RCC 7860 (cell line): ENCODE measurements at regions not wholly inside any gene's neighbourhood (a gene's known extent, or its start where the extent isn't known, plus 50 kb on each side); places are given as distances from the start of the nearest gene placed in this dataset.

Experiments
- DNase-seq: peaks from one replicate; pipeline ENCODE4 v3.0.0-alpha.2; 2015; ENCODE audit warnings: low spot score
- FAIRE-seq: peaks from 2 replicates; lab custom pipeline; 2012; peaks lifted over from hg19 to GRCh38; lab: Jason Lieb, UNC

DNA sequence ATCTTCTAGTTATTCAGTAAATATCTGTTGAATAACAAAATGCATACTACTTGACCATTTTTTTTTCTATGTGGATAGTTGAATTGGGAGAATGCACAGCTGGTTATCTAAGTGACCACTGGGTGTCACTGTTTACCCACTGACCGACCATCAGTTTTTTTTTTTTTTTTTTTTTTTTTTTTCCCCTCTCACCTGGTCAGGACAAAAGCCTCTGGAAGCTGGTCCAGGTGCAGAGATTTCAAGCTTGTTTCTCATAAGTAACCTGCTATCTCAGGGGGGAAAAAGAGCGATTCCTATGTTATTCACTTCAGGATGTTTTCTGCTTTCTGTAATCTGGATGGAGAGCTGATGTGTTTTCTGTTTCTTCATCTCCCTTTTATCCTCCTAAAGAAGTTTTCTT lies 256.0 kb downstream of the DCDC2C start:
- peak; percentile 63 for FAIRE-seq
- peak; percentile 18 for DNase-seq

DNA sequence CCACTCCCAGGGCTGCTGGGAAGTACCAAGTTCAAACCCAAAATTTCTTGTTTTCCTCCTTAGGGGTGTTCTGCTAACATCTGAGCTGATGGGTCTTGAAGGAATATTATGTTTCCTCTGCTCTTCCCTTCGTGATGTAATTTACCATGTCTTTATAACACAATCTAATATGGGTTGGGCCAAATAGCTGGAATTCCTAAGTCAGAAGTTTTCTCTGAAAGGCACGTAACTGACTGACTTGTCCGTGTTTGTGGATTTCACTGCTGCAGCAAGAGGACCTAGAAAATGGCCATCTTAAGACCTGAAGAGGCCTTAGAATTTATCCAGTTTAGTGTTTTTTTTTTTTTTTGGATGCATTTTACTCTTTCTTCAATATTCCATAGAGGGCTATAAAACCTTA lies 256.7 kb downstream of the DCDC2C start:
- DNase-seq (no peak), FAIRE-seq (no peak)

DNA sequence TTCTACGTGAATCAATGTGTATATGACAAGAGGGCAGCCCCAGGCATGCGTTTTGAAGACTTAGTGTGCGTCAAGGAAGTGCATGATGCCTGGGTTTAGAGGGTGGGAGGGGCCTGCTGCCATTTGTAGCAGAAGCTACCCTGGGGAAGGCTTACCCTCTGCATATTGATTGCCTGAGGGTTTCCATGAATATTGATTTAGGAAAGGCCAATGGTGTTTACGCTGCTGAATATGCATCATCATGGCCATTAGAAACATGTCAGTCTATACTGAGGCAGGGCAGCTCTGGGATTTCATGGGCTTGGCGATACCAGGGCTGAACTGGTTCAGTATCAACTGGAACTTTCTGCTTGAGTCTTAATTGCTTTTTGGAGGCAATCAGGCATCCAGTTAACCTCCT lies 259.3 kb downstream of the DCDC2C start:
- FAIRE-seq (no peak), DNase-seq (no peak)

DNA sequence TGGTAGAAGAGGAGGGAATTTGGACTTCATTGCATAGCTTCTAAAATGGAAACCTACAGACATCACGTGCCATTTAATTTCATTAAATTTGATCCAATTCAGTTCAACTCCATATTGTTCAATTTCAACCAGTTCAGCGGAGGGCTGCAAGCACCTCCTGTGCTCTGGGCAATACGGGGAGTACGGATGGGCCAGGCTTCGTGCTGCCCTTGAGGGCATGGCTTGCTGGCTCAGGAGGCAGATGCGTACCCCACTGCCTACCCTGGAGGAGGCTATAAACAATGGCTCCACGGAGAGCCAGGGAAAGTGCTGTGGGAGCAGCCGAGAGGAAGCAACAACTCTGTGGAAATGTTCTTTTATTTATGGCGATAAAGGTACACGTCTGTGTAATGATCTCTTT lies 261.8 kb downstream of the DCDC2C start:
- FAIRE-seq, result no peak
- no peak for DNase-seq

DNA sequence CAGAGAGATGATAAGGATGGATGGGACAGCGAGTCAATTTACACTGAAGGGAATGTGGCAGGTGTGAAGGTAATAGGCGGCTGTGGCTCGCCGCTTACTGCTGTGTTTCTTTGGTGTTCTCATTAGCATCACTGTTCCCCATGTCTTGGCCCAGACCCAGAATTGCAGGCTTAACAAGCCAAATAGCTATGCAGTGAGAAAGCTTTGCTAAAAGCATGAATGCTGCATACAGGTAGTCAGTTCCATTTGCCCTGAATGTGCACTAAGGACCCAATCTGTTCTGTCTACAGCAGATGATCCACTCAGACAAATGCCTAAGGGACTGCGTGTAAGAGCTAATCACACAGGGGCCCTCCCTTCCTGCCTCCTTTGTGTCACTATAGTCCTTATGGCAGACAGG lies 262.6 kb downstream of the DCDC2C start:
- no peak for FAIRE-seq

DNA sequence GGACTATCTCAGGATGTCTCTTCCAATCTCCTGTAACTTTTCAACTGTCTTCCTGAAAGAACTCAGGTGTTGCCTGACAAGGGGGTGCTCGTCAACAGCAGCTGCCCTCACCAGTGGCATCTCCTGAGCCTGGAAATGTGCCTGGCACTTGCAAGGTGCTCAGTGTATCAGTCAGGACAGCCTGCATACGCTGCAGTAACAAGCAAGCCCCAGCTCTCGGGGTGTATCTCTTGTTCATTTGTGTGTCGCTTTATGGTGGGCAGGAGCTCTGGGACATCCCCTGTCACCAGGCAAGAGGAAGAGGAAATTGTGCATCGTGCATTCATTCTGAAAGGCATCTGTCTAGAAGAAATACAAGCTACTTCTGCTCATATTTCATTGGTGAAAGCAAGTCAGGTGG lies 263.1 kb downstream of the DCDC2C start:
- DNase-seq (no peak), FAIRE-seq (no peak)

More for the DNA sequence above, 262.6 kb downstream of the DCDC2C start:
- DNase-seq, result no peak

DNA sequence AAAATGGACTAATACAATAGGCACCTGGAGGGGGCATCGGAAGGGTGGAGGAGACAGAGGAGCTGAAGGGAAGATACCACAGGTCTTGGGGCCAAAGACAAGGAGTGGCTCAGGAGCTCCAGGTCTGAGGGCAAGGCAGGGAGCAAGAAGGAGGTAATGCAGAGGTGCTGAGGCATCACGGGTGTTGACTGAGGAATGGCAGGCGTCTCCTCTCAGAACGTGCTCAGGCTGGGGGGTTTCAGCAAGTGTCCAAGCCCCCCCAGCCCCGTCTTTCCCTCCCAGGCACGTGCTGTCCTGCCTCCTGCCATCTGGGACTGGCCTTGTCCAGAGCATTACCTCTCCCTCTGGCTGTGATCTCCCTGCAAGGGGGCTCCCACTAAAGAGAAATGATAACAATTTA lies 265.4 kb downstream of the DCDC2C start:
- DNase-seq, result no peak
- FAIRE-seq, result no peak

DNA sequence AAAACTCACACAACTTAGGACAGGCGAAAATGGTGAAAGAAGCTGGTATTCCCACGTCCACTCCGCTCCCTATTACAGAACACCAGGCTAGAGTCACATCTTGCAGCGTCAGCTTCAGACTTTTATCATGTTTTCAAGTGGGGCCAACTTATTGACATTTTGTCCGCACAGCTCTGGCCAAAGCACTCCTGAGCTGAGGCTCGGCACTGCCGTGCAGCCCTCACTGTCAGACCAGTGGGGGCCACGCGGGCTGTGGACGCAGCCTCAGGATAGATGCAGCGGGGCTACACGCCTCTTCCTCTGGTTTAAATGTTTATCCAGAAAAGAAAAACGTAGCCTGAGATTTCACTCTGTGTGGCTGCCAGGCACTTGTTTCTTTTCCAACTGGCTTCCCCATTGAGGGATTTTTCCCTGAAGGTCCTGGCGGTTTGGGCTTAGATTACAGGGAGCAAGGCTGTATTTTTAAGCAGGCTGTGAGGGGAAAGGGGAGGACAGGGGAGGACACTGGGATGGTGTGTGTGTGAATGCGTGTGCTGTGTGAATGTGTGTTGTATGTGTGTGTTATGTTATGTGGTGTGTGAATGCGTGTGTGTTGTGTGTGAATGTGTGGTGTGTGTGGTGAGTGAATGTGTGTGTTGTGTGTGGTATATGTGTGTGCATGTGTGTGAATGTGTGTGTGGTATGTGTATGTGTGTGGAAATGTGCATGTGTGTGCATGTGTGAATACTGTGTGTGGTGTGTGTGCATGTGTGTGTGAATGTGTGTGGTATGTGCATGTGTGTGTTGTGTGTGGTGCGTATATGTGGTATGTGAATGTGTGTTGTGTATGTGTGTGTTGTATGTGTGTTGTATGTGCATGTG lies 267.6 kb downstream of the DCDC2C start:
- FAIRE-seq (no peak), DNase-seq (no peak)

DNA sequence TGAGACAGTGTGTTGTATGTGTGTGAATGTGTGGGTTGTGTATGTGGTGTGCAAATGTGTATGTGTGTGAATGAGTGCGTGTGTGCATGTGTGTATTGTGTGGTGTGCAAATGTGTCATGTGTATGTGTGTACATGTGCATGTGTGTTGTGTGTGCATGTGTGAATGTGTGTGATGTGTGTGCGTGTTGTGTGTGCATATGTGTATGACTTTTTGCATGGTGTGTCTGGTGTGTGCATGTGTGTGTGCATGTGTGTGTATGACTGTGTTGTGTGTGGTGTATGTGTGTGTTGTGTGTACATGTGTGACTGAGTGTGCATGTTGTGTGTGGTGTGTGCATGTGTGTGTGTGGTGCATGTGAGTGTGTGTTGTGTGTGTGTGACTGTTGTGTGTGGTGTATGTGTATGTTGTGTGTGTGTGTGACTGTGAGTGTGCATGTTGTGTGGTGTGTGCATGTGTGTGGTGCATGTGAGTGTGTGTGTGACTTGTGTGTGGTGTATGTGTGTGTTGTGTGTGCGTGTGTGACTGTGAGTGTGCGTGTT lies 268.3 kb downstream of the DCDC2C start:
- DNase-seq (no peak), FAIRE-seq (no peak)

DNA sequence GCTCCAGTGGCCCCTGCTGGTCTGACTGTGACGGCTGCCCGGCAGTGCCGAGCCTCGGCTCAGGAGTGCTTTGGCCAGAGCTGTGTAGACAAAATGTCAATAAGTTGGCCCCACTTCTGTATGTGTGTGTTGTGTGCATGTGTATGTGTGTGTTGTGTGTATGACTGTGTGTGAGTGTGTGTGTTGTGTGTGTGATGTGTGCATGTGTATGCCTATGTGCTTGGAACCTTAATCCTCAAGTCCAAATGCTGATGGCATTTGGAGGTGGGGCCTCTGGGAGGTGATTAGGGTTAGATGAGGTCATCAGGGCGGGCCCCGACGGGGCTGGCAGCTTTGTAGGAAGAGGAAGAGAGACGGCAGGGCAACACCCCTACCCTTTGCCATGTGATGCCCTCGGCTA lies 269.0 kb downstream of the DCDC2C start:
- DNase-seq, result no peak
- FAIRE-seq, result no peak

DNA sequence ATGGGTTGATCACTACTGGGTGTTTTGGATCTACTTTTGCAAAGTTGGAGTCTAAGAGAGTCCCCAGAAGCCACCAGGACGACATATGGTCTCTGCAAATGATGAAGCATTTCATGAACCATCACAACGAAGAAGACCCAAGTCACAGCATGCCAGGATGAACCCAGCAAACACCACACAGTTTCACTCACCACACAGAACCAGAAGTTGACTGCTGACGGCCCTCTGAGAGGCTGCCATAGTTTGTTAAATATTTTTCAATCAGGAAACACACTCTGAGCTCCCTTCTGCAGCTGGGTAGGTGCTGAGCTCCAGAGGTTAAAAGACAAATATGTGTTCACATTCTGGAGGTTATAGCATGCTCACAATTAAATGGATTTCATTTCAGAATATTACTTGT lies 271.4 kb downstream of the DCDC2C start:
- FAIRE-seq, result no peak
- no peak for DNase-seq

DNA sequence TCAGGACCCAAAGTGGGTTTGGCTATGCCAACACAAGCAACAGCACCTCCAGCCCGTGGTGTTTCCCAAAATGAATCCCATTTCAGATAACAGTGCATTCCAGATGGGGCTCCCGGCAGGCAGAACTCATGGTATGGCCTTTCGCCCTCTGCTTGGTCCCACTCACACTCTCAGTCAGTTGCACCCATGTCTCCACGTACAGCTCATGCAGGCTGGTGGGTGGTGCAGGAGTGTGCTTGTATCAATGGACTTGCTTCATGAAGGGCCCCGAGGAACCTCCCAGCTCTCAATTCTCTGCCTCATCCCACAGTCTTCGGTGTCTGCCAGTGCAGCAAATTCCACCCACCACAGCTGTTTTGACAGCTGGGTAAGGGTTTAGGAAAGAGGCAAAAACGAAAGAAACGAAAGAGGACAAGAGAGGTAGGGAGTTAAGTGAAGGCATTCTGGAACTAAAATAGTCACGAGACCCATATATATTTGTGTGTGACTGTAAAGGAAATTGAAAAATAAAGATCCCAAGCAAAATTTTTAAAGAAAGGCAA lies 278.1 kb downstream of the DCDC2C start:
- no peak for DNase-seq
- no peak for FAIRE-seq

DNA sequence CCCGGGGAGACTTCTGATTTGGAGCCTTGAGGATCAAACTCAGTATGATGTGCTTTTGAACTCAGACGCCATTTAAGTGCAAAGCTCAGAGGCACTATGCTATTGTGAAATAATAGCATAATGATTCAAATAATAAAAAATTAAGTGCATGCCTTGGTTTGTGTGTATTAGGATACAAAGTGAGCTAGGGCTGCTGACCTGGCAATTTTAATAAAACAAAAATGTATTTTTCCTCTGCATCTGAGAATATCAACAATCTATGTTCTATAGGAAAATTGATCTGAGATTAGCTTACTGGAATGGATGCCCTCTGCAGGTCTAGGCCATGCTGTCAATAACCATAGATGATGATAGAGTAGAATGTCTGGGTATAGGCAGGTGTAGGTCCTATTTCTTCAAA lies 278.8 kb downstream of the DCDC2C start:
- no peak for FAIRE-seq
- no peak for DNase-seq

DNA sequence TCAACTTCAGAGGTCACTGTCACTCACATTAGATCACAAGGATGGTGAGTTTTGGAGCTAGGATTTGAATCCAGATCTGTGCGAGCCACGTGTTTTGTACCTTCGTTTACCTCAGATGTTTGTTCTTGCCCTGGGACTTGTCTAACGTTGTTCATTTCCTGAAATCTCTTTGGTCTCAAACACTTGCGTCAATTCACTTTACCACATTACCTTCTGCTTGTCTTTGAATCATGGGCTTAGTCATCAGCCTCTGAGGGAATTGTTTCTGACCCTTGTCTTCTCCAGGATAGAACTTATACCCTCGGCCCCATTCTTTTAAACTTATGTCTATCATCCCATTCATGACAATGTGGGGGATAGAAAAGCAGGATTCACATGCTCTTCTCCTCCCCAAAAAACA lies 282.7 kb downstream of the DCDC2C start:
- DNase-seq (no peak), FAIRE-seq (no peak)

DNA sequence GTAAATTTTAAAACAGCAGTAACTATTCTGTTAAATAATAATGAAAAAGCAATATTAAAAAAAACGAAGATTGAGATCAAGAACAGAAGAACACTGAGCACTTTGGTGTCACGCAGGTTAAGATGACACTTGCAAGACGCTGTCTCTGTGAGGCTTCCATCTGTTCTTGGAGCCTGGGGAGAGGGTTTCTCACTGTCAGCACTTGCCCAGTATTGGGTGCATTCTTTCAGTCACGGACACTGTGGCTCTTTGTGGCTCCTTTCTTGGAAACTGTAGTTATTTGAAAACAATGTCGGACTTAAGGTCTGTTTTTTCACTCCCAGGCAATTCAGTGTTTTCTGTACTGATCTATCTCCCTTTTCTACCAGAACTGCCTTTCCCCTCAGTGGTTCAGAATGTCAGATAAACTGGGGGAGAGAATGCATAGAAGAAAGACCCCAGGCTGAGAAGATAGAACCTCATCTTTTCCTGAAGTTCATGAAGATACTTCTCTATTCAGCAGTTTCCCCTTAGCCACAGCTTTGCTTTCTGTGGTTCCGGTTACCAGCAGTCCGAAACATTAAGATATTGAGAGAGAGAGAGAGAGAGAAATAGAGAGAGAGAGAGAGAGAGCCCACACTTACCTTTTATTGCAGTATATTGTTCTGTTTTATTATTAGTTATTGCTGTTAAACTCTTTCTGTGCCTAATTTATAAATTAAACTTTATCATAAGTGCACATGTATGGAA lies 283.3 kb downstream of the DCDC2C start:
- DNase-seq (no peak), FAIRE-seq (no peak)

DNA sequence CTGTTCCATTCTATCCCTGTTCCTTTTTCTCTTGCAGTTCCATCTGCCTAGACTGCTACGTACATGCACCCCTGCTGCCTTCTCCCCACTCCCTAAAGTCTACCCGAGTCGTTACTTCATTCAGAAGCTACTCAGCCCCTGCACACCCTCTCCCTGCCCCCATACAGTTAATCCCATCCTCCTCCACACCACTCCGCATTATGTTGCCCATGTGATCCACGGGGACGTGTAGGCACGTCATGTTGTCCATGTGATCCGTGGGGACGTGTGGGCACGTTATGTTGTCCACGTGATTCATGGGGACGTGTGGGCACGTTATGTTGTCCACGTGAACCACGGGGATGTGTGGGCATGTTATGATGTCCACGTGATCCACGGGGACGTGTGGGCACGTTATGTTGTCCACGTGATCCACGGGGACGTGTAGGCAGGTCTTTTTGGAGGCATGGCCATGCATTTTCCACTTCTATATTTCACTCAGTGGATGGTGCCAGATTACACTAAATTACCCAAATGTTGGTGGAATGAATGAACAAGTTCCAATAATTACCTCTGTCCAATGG lies 299.5 kb downstream of the DCDC2C start:
- DNase-seq (no peak), FAIRE-seq (no peak)

DNA sequence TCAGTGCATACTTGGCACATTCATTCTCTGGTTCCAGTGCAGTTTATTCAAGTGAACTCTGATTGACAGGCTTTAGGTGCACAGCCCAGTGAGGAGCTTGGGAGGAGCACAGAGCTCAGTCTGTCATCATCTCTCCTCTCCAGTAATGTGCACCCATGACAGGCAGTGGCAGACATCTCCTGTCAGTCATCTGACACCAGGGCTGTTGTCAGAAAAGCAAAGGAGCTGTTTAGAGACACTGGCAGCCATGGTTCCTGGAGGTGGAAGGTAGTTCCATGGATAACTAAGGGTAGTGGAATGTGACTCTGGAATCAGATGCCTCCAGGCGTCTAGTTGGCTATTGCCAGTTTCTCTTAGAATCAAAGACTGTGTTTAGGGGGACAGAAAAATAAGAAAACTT lies 308.8 kb downstream of the DCDC2C start:
- no peak for FAIRE-seq
- no peak for DNase-seq

DNA sequence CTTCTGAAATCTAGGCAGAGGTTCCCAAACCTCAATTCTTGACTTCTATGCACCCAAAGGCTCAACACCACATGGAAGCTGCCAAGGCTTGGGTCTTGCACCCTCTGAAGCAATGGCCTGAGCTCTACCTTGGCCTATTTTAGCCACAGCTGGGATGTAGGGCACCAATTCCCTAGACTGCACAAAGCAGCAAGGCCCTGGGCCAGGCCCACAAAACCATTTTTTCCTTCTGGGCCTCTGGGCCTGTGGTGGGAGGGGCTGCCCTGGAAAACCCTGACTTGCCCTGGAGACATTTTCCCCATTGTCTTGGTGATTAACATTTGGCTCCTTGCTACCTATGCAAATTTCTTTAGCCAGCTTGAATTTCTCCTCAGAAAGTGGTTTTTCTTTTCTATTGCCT lies 315.2 kb downstream of the DCDC2C start:
- DNase-seq, result no peak
- no peak for FAIRE-seq

DNA sequence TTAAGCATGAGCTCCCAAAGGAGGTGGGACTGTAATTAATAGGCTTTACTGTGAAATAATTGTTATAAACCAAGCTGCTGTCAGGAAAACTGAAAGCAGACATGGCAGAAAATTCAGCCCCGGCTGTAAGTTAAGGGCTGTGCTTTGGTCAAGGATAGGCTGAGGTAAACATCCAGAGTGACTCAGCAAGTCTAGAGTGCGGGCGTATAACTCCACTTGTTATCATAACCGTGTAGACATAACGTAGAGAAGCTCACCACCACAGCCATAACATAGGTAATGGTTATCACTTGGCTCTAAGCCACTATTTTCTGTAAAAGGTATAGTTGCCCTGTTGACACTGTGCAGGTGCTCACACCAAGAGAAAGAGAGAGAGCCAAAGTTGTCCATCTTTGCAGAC lies 316.8 kb downstream of the DCDC2C start:
- FAIRE-seq, result no peak

DNA sequence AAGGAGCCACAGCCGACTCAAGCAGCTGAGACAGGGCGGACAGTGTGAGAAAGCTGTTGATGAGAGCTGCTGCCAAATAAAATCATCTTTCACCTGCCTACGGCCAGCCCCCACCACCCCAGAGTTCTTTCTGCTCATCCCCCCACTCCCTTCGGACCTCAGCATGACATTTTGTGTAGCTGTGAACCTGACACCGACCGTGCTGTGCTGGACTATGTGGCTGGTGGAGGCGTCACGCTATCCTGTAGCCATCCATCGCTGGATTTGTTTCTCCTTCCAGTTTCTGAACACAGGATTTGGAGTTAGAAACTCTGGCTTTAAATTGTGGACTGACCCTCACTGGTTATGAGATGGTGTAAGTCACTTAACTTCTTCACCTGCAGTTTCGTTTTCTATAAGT lies 317.3 kb downstream of the DCDC2C start:
- DNase-seq, result no peak
- no peak for FAIRE-seq

More for the DNA sequence above, 316.8 kb downstream of the DCDC2C start:
- no peak for DNase-seq

DNA sequence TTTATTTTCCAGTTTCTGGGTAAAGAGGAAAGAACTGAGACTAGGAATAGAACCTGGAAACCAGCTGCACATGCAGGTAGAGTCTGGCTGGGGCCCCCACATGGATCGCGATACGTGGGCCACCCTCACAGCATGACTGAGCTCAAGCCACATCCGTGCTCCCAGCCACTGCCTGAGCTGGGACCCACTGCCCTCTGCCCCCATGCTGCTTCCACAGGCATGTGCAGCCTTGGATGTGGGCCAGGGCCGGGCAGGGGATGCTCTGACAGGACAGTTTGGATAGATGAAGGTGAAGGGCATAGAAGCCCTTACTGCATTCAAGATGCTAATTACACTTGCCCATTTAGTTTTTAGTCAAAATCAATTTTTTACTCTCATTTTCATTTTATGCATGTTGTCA lies 321.2 kb downstream of the DCDC2C start:
- FAIRE-seq, result no peak

More for the DNA sequence above, 321.2 kb downstream of the DCDC2C start:
- DNase-seq, result no peak
